Gastroesophageal sphincter (tissue), 4 donors: ENCODE measurements at regions not wholly inside any gene's neighbourhood (a gene's known extent, or its start where the extent isn't known, plus 50 kb on each side); places are given as distances from the start of the nearest gene placed in this dataset.

ENCODE experiments used
- ATAC-seq: fragments of 150-250 bp; one replicate; pipeline ENCODE4 v1.9.1; 2016; ENCODE audit warnings: mild to moderate bottlenecking, moderate library complexity
- H3K27ac ChIP-seq, 4 donors: fragments of 200-600 bp; sonication (generic) in 3 of 4; 1 replicate in 3 of 4; 2 replicates in 1 of 4; pipeline ENCODE4 v1.5.1; 2016 to 2019
- H3K27me3 ChIP-seq: fragments of 200-600 bp; sonication (generic); one replicate; pipeline ENCODE4 v1.5.1; 2019
- H3K36me3 ChIP-seq, 2 donors: fragments of 200-600 bp; sonication (generic); one replicate each; pipeline ENCODE4 v1.5.1; 2019; ENCODE audit warnings: control low read depth in 1 of 2
- H3K4me1 ChIP-seq, 3 donors: fragments of 200-600 bp; sonication (generic); 1 replicate in 2 of 3; 2 replicates in 1 of 3; pipeline ENCODE4 v1.5.1; 2016 to 2019; ENCODE audit warnings: control low read depth in 2 of 3
- H3K4me3 ChIP-seq, 2 donors: fragments of 200-600 bp; sonication (generic); one replicate each; pipeline ENCODE4 v1.5.1; 2019; ENCODE audit warnings: mild to moderate bottlenecking in 1 of 2, moderate library complexity in 1 of 2
- H3K9me3 ChIP-seq, 3 donors: fragments of 200-600 bp; sonication (generic); one replicate each; pipeline ENCODE4 v1.5.1; 2017 to 2019; ENCODE audit warnings: control low read depth in 2 of 3
- EP300 ChIP-seq: sonication (generic); formaldehyde crosslinking; IDR thresholded peaks from one replicate; pipeline ENCODE4 v1.6.1; 2017; ENCODE audit warnings: antibody characterized with exemption, mild to moderate bottlenecking
- POLR2A ChIP-seq, 2 donors: fragments of 450-650 bp; IDR thresholded peaks; one replicate each; pipeline ENCODE4 v1.6.1; 2017; ENCODE audit warnings: antibody characterized with exemption in 2 of 2, mild to moderate bottlenecking in 2 of 2, moderate library complexity in 1 of 2
- POLR2AphosphoS5 ChIP-seq: sonication (generic); formaldehyde crosslinking; IDR thresholded peaks from one replicate; pipeline ENCODE4 v1.6.1; 2017; ENCODE audit warnings: antibody characterized with exemption
- WGBS, 2 donors: methylation state at CpG; one replicate each; pipeline ENCODE4 v1.1.5; 2018; ENCODE audit warnings: low coverage in 1 of 2; 5-methylcytosine and 5-hydroxymethylcytosine counted together
- TF ChIP-seq, protein P1 (sequence below), 4 experiments: fragments of 200-600 bp in 2 of 4; fragments of 450-650 bp in 2 of 4; sonication (generic) in 1 of 4; IDR thresholded peaks; one replicate each; pipeline ENCODE4 v1.5.1; 2017 to 2019; ENCODE audit warnings: antibody characterized with exemption in 4 of 4, mild to moderate bottlenecking in 2 of 4, moderate library complexity in 2 of 4

- H3K27ac ChIP-seq, result no peak overlapping the region
- no peak overlapping the region for H3K4me3 ChIP-seq
- 9 to 13% methylated on average over 1 of the region's 1 CpG for WGBS, 2 donors
- peaks cover 0 to 14% (median 0%) of the 10 kb centered on the region in 3 donors for H3K4me1 ChIP-seq
- TF ChIP-seq EP300, result no peak
- TF ChIP-seq, protein P1, sequence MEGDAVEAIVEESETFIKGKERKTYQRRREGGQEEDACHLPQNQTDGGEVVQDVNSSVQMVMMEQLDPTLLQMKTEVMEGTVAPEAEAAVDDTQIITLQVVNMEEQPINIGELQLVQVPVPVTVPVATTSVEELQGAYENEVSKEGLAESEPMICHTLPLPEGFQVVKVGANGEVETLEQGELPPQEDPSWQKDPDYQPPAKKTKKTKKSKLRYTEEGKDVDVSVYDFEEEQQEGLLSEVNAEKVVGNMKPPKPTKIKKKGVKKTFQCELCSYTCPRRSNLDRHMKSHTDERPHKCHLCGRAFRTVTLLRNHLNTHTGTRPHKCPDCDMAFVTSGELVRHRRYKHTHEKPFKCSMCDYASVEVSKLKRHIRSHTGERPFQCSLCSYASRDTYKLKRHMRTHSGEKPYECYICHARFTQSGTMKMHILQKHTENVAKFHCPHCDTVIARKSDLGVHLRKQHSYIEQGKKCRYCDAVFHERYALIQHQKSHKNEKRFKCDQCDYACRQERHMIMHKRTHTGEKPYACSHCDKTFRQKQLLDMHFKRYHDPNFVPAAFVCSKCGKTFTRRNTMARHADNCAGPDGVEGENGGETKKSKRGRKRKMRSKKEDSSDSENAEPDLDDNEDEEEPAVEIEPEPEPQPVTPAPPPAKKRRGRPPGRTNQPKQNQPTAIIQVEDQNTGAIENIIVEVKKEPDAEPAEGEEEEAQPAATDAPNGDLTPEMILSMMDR (IDR thresholded peaks at IDR 0.05), result no peak
- TF ChIP-seq POLR2AphosphoS5, result no peak
- no peak for TF ChIP-seq POLR2A (IDR thresholded peaks at IDR 0.05)
- H3K27me3 ChIP-seq, result no peaks in the 10 kb centered on the region
- H3K36me3 ChIP-seq, result no peaks in the 10 kb centered on the region
- peaks cover 0 to 9% (median 0%) of the 10 kb centered on the region in 3 donors for H3K9me3 ChIP-seq
- no peak for ATAC-seq
Measured at GRCh38 chr9:18274693-18275092, 199.3 kb upstream of the ADAMTSL1 start.

DNA sequence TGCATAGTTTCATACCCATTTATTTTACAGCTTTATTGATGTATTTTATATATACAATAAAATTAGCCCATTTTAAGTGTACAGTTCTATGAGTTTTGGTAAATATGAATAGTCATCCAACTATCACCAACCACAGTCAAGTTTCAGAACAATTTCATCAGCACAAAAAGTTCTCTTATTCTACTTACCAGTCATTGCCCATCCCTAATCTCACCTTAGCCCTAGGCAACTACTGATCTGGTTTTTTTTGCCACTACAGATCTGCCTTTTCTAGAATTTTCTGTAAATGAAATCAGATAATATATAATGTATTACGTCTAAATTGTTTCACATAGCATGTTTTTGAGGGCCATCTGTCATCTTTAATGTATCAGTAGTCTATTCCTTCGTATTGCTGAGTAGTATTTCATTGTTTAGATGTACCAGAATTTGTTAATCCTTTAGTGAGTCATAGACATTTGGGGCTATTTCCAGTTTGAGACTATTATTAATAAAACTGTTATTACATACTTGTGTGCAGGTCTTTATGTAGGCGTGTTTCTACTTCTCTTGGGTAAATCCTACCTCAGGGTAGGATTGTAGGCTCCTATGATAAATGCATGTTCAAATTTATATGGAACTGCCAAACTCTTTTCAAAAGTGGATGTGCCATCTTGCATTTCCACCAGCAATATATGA is 198.5 kb upstream of the ADAMTSL1 start:
- peaks cover 0 to 14% (median 0%) of the 10 kb centered on the region in 3 donors for H3K4me1 ChIP-seq
- ATAC-seq, result no peak
- TF ChIP-seq POLR2A (IDR thresholded peaks at IDR 0.05) (no peak), EP300 (no peak), POLR2AphosphoS5 (no peak)
- TF ChIP-seq, protein P1 (IDR thresholded peaks at IDR 0.05), result no peak
- H3K36me3 ChIP-seq, result no peaks in the 10 kb centered on the region
- no peaks in the 10 kb centered on the region for H3K27me3 ChIP-seq
- no peak overlapping the region for H3K27ac ChIP-seq
- WGBS, 2 donors, result 58 to 71% methylated on average over 3 of the region's 3 CpGs
- H3K9me3 ChIP-seq, result peaks cover 0 to 9% (median 0%) of the 10 kb centered on the region in 3 donors
- H3K4me3 ChIP-seq, result no peak overlapping the region

- WGBS, 2 donors, result 93 to 97% methylated on average over 3 to 8 of the region's 8 CpGs
- Histone ChIP-seq H3K36me3 (no peaks in the 10 kb centered on the region), H3K9me3 (peaks cover 0 to 9% (median 0%) of the 10 kb centered on the region in 3 donors), H3K27ac (no peak overlapping the region), H3K4me3 (no peak overlapping the region), H3K4me1 (no peaks in the 10 kb centered on the region), H3K27me3 (no peaks in the 10 kb centered on the region)
- no peak for ATAC-seq
- TF ChIP-seq, protein P1 (IDR thresholded peaks at IDR 0.05), result no peak
- no peak for TF ChIP-seq POLR2AphosphoS5
- no peak for TF ChIP-seq EP300
- no peak for TF ChIP-seq POLR2A (IDR thresholded peaks at IDR 0.05)
Measured at GRCh38 chr9:18281291-18281690, 192.7 kb upstream of the ADAMTSL1 start.

GRCh38 chr9:18294229-18294628 is 179.7 kb upstream of the ADAMTSL1 start:
- TF ChIP-seq, protein P1 (IDR thresholded peaks at IDR 0.05), result no peak
- TF ChIP-seq EP300 (no peak), POLR2A (IDR thresholded peaks at IDR 0.05) (no peak), POLR2AphosphoS5 (no peak)
- 88% methylated on average over 1 of the region's 1 CpG; no CpG with 5 or more reads in 1 of the 2 donors for WGBS, 2 donors

GRCh38 chr9:18296702-18297055 is 177.3 kb upstream of the ADAMTSL1 start:
- 69 to 88% methylated on average over 1 of the region's 1 CpG for WGBS, 2 donors
- no peak overlapping the region for H3K27ac ChIP-seq
- no peak for ATAC-seq

More at GRCh38 chr9:18294229-18294628, 179.7 kb upstream of the ADAMTSL1 start:
- H3K27me3 ChIP-seq, result no peaks in the 10 kb centered on the region
- H3K27ac ChIP-seq, result no peak overlapping the region
- H3K4me3 ChIP-seq, result no peak overlapping the region
- H3K36me3 ChIP-seq, result no peaks in the 10 kb centered on the region
- no peaks in the 10 kb centered on the region for H3K9me3 ChIP-seq
- no peak for ATAC-seq
- peaks cover 0 to 21% (median 4%) of the 10 kb centered on the region in 3 donors for H3K4me1 ChIP-seq

More at GRCh38 chr9:18296702-18297055, 177.3 kb upstream of the ADAMTSL1 start:
- Histone ChIP-seq H3K4me1 (peaks cover 0 to 27% (median 4%) of the 10 kb centered on the region in 3 donors), H3K9me3 (no peaks in the 10 kb centered on the region), H3K36me3 (no peaks in the 10 kb centered on the region), H3K4me3 (no peak overlapping the region), H3K27me3 (no peaks in the 10 kb centered on the region)
- TF ChIP-seq, protein P1 (IDR thresholded peaks at IDR 0.05), result no peak
- TF ChIP-seq POLR2A (IDR thresholded peaks at IDR 0.05) (no peak), POLR2AphosphoS5 (no peak), EP300 (no peak)
